Kidney epithelial cell (primary cell): ENCODE measurements at regions not wholly inside any gene's neighbourhood (a gene's known extent, or its start where the extent isn't known, plus 50 kb on each side); places are given as distances from the start of the nearest gene placed in this dataset.

Experiments used
- DNase-seq: peaks from one replicate; pipeline ENCODE4 v3.0.0-alpha.2; 2010; ENCODE audit warnings: low read depth
- H3K27me3 ChIP-seq: 2 replicates; pipeline ENCODE4 v1.6.0; 2011; ENCODE audit warnings: low read length; ENCODE audit not compliant: control insufficient read depth, insufficient read depth
- H3K36me3 ChIP-seq: 2 replicates; pipeline ENCODE4 v1.5.1; 2011; ENCODE audit warnings: low read length; ENCODE audit not compliant: control insufficient read depth, insufficient read depth
- H3K4me3 ChIP-seq: 2 replicates; pipeline ENCODE4 v1.5.1; 2011; ENCODE audit warnings: low read depth, mild to moderate bottlenecking, control low read depth, low read length
- TF ChIP-seq, protein P1 (sequence below): IDR thresholded peaks from 2 replicates; pipeline ENCODE4 v1.5.1; 2011; ENCODE audit warnings: mild to moderate bottlenecking, moderate library complexity, low read length, control low read depth, inconsistent platforms; ENCODE audit not compliant: insufficient read depth, poor library complexity, severe bottlenecking

DNA sequence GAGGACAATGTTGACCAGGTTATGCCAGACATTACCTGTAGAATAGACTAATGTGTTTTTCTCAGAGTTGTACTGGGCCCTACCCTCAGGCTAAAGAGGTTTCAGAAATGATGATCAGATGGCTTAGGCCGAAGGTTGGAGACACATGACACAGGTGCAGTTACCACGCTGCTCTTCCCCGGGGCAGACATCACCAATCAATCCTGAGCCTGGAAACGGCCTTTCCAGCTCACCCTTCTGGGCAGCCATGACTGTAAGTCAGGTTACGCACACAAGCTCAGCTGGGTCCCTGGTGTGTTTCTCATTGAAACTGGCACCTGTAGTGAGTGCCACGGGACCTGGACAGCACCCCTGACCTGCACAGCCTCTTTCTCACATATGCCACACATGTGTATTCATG lies 299.3 kb downstream of the UQCRFS1 start:
- H3K4me3 ChIP-seq, result no peak overlapping the region
- TF ChIP-seq, protein P1, sequence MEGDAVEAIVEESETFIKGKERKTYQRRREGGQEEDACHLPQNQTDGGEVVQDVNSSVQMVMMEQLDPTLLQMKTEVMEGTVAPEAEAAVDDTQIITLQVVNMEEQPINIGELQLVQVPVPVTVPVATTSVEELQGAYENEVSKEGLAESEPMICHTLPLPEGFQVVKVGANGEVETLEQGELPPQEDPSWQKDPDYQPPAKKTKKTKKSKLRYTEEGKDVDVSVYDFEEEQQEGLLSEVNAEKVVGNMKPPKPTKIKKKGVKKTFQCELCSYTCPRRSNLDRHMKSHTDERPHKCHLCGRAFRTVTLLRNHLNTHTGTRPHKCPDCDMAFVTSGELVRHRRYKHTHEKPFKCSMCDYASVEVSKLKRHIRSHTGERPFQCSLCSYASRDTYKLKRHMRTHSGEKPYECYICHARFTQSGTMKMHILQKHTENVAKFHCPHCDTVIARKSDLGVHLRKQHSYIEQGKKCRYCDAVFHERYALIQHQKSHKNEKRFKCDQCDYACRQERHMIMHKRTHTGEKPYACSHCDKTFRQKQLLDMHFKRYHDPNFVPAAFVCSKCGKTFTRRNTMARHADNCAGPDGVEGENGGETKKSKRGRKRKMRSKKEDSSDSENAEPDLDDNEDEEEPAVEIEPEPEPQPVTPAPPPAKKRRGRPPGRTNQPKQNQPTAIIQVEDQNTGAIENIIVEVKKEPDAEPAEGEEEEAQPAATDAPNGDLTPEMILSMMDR, result no peak

DNA sequence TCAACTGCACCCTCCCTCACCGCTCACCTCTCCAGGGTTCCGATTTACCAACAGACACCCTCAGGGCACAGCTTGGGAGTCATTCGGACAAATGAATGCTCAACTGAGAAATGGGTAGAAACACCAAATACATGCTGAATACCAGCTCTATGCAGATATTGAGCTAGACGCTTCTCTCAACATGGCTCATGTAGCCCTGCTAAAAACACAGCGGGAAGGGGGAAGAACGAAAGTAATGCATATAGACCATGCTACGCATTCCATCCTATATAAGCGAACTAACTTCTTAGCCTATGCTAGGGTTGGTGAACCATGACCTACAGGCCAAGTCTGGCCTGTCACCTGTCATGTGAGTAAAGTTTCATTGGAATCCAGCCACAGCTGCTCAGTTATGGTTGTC lies 304.0 kb downstream of the UQCRFS1 start:
- DNase-seq, result no peak
- H3K27me3 ChIP-seq, result no peaks in the 10 kb centered on the region
- TF ChIP-seq, protein P1, result no peak
- no peak overlapping the region for H3K4me3 ChIP-seq
- no peaks in the 10 kb centered on the region for H3K36me3 ChIP-seq

More for the DNA sequence above, 299.3 kb downstream of the UQCRFS1 start:
- DNase-seq, result no peak
- Histone ChIP-seq H3K27me3 (no peaks in the 10 kb centered on the region), H3K36me3 (no peaks in the 10 kb centered on the region)

DNA sequence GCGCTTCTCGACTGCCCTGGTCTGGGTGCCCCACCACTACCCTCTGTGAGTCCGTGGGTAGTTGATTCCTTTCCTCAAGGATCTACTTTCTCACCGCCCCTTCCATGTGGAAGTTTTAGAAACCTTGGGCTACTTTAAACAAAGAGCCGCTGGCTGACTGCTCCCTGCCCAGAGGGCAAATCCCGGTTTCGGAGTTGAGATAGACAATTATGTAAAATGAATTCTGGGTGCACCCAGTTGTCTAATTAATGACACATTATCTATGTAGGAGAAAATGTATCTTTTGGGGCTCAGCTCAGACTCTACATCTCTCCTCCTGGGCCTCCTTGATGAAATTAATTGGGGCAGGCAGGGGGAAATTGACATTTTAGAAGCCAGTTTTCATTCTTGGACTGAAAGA lies 305.4 kb downstream of the UQCRFS1 start:
- TF ChIP-seq, protein P1, result no peak
- no peaks in the 10 kb centered on the region for H3K36me3 ChIP-seq
- no peak for DNase-seq

DNA sequence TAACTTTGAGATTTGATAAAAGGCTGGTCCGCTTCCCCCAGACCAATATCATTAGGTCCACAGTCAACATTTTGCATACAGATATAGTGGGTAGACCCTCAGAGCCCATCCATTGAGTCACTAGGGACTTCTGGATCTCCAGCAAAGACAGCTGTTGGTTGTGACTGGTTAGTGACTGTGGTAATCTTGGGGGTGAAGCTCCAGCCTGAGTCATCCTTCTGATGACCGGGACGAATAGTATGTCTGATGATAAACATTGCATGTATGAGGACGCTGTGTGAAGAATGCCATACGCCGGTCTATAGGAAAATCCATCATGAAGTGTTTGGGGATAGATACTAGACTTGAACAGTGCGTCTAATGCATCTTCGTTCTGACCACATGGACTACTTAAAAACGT lies 307.0 kb downstream of the UQCRFS1 start:
- H3K36me3 ChIP-seq, result no peaks in the 10 kb centered on the region
- H3K4me3 ChIP-seq, result no peak overlapping the region
- DNase-seq, result no peak
- TF ChIP-seq, protein P1, result no peak
- no peaks in the 10 kb centered on the region for H3K27me3 ChIP-seq

More for the DNA sequence above, 305.4 kb downstream of the UQCRFS1 start:
- Histone ChIP-seq H3K4me3 (no peak overlapping the region), H3K27me3 (no peaks in the 10 kb centered on the region)

DNA sequence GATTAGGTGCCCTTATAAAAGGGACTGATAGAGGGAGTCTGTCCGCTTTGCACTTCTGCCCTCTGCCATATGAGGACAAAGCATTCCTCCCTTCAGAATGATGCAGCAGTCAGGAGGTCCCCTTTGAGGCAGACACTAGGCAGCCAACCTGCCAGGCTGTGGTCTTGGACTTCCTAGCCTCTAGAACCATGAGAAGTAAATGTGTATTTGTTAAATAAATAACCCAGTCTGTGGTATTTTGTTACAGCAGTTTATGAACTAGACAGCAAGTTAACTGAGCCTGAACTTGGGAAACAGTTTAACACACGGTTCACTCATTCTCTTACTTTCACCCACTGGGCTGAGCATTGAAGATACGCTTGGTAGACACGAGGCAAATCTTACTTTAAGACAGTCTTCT lies 313.2 kb downstream of the UQCRFS1 start:
- TF ChIP-seq, protein P1, result no peak
- Histone ChIP-seq H3K36me3 (no peaks in the 10 kb centered on the region), H3K4me3 (no peak overlapping the region), H3K27me3 (no peaks in the 10 kb centered on the region)
- no peak for DNase-seq

DNA sequence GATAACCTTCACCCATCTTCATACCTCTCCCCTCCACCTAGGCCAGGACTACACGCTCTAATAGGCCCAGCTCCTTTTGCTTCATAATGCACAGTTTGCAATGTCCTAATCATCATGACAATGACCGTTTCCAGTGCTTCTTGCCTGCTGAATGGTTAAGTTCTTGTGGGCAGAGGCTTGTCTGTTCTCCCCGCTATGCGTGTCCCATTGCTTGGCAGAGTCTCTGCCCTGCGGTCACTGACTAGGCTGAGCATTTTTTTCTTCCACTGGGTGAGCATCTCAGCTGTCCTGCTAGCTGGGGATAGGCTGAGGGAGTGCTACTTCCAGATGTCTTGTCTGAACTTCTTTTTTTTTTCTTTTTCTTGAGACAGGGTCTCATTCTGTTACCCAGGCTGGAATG lies 314.7 kb downstream of the UQCRFS1 start:
- H3K36me3 ChIP-seq, result no peaks in the 10 kb centered on the region
- DNase-seq, result no peak
- TF ChIP-seq, protein P1, result no peak
- no peak overlapping the region for H3K4me3 ChIP-seq
- H3K27me3 ChIP-seq, result no peaks in the 10 kb centered on the region
